Suprapubic skin (tissue), 3 donors: ENCODE measurements at regions not wholly inside any gene's neighbourhood (a gene's known extent, or its start where the extent isn't known, plus 50 kb on each side); places are given as distances from the start of the nearest gene placed in this dataset.

ENCODE experiments used
- CTCF ChIP-seq, 2 donors: fragments of 200-600 bp in 1 of 2; fragments of 450-650 bp in 1 of 2; sonication (generic) in 1 of 2; IDR thresholded peaks; one replicate each; pipeline ENCODE4 v1.5.1; 2016 to 2019; ENCODE audit warnings: antibody characterized with exemption in 2 of 2, mild to moderate bottlenecking in 1 of 2, moderate library complexity in 1 of 2
- POLR2A ChIP-seq, 2 donors: fragments of 450-650 bp; IDR thresholded peaks; one replicate each; pipeline ENCODE4 v1.6.1; 2017; ENCODE audit warnings: antibody characterized with exemption in 2 of 2, mild to moderate bottlenecking in 2 of 2, moderate library complexity in 2 of 2

- TF ChIP-seq POLR2A (IDR thresholded peaks at IDR 0.05) (no peak), CTCF (IDR thresholded peaks at IDR 0.05) (no peak)
These were observed 94.2 kb downstream of the MINAR1 start for GRCh38 chr15:79526376-79526775.
